ENCODE measurements at regions not wholly inside any gene's neighbourhood (a gene's known extent, or its start where the extent isn't known, plus 50 kb on each side); places are given as distances from the start of the nearest gene placed in this dataset.
A peak's percentile ranks its signal among the peaks of the same experiment; 100 is the strongest.

DNA sequence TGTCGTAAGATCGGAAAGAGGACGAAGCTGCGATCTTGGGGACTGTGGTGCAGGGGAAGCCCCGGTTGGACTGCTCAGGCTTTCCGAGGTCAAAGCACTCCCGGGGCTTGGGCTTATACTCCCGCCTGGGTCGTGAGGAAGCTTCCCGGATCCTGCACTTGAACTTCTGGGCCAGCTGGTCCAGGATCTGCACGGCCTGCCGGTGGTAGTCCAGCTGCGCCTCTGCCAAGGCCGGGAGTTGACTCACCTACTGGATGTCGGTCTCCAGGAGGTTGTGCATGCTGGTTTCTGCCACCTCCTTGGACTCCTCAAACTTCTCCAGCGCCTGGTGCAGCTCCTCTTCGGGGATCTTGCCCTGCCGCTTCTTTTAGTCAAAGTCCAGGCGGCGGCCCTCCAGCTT is 99.2 kb downstream of the KPNA2 start:
- Histone ChIP-seq H3K4me1 (ENCODE audit: control insufficient read depth in 2 of 2, insufficient read depth in 2 of 2, low read length in 1 of 2) (no peaks in the 10 kb centered on the region), H3K4me3 (ENCODE audit: low read depth in 1 of 2, low read length in 2 of 2) (no peak overlapping the region), H3K36me3 (ENCODE audit: control insufficient read depth in 2 of 2, insufficient read depth in 2 of 2, low read length in 1 of 2) (peaks cover 0 to 5% of the 10 kb centered on the region in 2 donors), H3K27ac (ENCODE audit: low read depth in 2 of 2, low read length in 1 of 2) (no peak overlapping the region), H3K9me3 (ENCODE audit: control insufficient read depth in 2 of 2, insufficient read depth in 1 of 2, low read depth in 1 of 2, low read length in 1 of 2) (no peaks in the 10 kb centered on the region), H3K27me3 (ENCODE audit: control insufficient read depth in 1 of 2, insufficient read depth in 2 of 2, low read length in 2 of 2) (no peaks in the 10 kb centered on the region)
- WGBS, 2 donors = 95 to 96% methylated on average over 20 of the region's 20 CpGs

DNA sequence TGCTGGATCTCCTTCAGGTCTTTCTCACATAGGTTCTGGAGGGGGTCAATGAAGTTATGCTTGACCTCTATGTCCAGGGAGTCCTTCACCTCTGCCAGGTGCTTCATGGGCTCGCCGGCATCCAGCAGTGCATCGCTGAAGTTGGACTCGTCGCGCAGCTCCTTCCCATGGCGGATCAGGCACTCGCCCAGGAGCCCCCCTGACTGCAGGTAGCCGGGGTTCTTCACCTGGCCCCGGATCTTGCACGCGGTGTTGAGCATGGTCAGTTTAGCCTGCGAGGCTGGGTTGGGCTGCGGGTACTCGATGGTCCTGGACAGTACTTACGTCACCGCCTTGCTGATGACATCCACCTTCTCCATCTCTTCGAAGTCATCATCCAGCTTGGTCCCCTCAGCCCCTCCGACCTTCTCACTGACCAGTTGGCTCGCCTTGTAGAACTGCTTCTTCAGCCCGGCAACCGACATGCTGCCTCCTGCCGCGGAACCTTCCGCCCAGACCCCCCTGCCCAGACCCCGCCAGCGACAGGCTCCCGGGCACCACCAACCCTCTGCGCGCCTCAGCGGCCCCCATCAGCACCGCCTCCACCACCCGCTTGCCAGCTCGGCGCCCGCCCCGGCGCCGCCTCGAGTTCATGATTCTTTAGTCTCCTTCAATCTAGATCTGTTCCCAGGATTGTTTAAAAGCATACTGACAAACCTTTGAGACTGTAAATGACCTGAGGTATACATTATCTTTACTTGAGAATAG is 99.8 kb downstream of the KPNA2 start:
- Histone ChIP-seq H3K4me1 (ENCODE audit: control insufficient read depth in 2 of 2, insufficient read depth in 2 of 2, low read length in 1 of 2) (no peaks in the 10 kb centered on the region), H3K4me3 (ENCODE audit: low read depth in 1 of 2, low read length in 2 of 2) (no peak overlapping the region), H3K36me3 (ENCODE audit: control insufficient read depth in 2 of 2, insufficient read depth in 2 of 2, low read length in 1 of 2) (peaks cover 0 to 5% of the 10 kb centered on the region in 2 donors), H3K27ac (ENCODE audit: low read depth in 2 of 2, low read length in 1 of 2) (no peak overlapping the region), H3K27me3 (ENCODE audit: control insufficient read depth in 1 of 2, insufficient read depth in 2 of 2, low read length in 2 of 2) (no peaks in the 10 kb centered on the region), H3K9me3 (ENCODE audit: control insufficient read depth in 2 of 2, insufficient read depth in 1 of 2, low read depth in 1 of 2, low read length in 1 of 2) (no peaks in the 10 kb centered on the region)
- 96 to 97% methylated on average over 40 of the region's 40 CpGs for WGBS, 2 donors

DNA sequence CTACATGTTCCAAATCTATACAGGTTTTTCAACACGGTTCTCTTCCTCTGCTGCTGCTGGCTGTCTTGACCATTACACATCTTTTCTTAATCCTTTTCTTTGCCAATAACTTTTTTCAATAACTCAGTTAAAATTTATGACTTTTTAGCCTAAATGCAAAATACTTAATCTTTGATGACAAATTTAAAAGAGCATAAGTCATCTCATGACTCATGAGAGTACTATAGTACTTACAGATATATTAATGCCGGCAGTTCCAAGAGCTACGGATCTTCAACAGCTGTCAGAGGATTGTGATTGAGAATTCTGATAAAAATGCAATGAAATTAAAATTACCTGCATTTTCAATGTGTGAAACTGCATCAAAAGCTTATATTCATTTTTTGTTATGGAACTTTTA is 105.5 kb downstream of the KPNA2 start:
- Histone ChIP-seq H3K36me3 (ENCODE audit: control insufficient read depth in 2 of 2, insufficient read depth in 2 of 2, low read length in 1 of 2) (no peaks in the 10 kb centered on the region), H3K27ac (ENCODE audit: low read depth in 2 of 2, low read length in 1 of 2) (no peak overlapping the region), H3K4me3 (ENCODE audit: low read depth in 1 of 2, low read length in 2 of 2) (no peak overlapping the region), H3K4me1 (ENCODE audit: control insufficient read depth in 2 of 2, insufficient read depth in 2 of 2, low read length in 1 of 2) (no peaks in the 10 kb centered on the region), H3K27me3 (ENCODE audit: control insufficient read depth in 1 of 2, insufficient read depth in 2 of 2, low read length in 2 of 2) (no peaks in the 10 kb centered on the region), H3K9me3 (ENCODE audit: control insufficient read depth in 2 of 2, insufficient read depth in 1 of 2, low read depth in 1 of 2, low read length in 1 of 2) (no peaks in the 10 kb centered on the region)
- WGBS, 2 donors = 69 to 71% methylated on average over 3 of the region's 3 CpGs

DNA sequence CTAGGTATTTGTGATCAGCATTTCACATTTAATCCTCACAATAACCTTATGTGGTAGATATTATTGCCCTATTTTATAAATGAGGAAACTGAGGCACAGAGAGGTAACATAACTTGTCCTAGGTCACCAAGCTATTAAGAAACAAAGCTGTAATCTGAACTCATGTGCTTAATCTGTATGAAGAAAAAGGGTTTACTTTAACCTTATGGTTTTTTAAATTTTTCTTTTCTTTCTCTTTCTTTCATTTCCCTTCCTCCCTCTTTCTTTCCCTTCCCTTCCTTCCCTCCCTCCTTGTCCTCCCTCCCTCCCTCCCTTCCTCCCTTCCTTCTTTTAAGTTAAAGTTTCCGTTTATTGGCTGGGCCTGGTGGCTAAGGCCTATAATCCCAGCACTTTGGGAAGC is 105.2 kb upstream of the AMZ2 start:
- Histone ChIP-seq H3K27ac (ENCODE audit: low read depth in 2 of 2, low read length in 1 of 2) (no peak overlapping the region), H3K9me3 (ENCODE audit: control insufficient read depth in 2 of 2, insufficient read depth in 1 of 2, low read depth in 1 of 2, low read length in 1 of 2) (no peaks in the 10 kb centered on the region), H3K4me3 (ENCODE audit: low read depth in 1 of 2, low read length in 2 of 2) (no peak overlapping the region), H3K36me3 (ENCODE audit: control insufficient read depth in 2 of 2, insufficient read depth in 2 of 2, low read length in 1 of 2) (no peaks in the 10 kb centered on the region), H3K27me3 (ENCODE audit: control insufficient read depth in 1 of 2, insufficient read depth in 2 of 2, low read length in 2 of 2) (no peaks in the 10 kb centered on the region), H3K4me1 (ENCODE audit: control insufficient read depth in 2 of 2, insufficient read depth in 2 of 2, low read length in 1 of 2) (no peaks in the 10 kb centered on the region)
- WGBS, 2 donors = 92 to 93% methylated on average over 1 of the region's 1 CpG

DNA sequence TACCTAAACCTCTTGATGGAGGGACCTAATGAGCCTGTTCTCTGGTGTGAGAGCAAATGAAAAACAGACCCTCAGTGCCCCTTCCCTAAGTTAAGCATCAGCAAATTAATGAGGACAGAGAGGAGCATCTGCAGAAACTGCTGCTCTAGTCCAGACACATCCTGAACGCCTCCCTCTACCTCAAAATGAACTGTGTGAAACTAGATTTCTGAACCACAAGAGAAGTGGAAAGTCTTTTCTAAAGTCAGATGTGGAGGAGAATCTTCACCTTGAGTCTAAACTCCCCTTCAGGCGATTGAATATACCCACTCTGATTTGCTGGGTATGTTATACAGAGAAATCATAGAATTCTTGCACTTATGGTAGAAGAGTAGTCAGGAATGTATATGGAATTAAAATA is 104.4 kb upstream of the AMZ2 start:
- Histone ChIP-seq H3K4me3 (ENCODE audit: low read depth in 1 of 2, low read length in 2 of 2) (no peak overlapping the region), H3K9me3 (ENCODE audit: control insufficient read depth in 2 of 2, insufficient read depth in 1 of 2, low read depth in 1 of 2, low read length in 1 of 2) (no peaks in the 10 kb centered on the region), H3K36me3 (ENCODE audit: control insufficient read depth in 2 of 2, insufficient read depth in 2 of 2, low read length in 1 of 2) (no peaks in the 10 kb centered on the region), H3K27me3 (ENCODE audit: control insufficient read depth in 1 of 2, insufficient read depth in 2 of 2, low read length in 2 of 2) (no peaks in the 10 kb centered on the region), H3K4me1 (ENCODE audit: control insufficient read depth in 2 of 2, insufficient read depth in 2 of 2, low read length in 1 of 2) (no peaks in the 10 kb centered on the region), H3K27ac (ENCODE audit: low read depth in 2 of 2, low read length in 1 of 2) (no peak overlapping the region)
- 79 to 92% methylated on average over 2 of the region's 2 CpGs for WGBS, 2 donors

DNA sequence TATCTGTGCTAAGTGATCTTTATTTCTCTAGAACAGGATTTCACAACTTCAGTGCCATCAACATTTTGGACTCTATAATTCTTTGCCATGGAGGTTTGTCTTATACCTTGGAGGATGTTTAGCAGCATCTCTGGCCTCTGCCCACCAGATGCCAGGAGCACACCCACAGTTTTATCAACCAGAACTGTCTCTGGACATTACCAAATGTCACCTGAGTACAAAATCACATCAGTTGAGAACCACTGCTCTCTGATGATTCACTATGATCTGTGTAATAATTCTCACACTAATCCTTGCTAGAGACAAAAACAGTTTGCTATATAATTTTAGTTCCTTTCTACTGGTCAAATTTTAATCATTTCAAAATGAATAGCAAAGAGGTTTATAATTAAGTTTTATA is 102.8 kb upstream of the AMZ2 start:
- Histone ChIP-seq H3K27ac (ENCODE audit: low read depth in 2 of 2, low read length in 1 of 2) (no peak overlapping the region), H3K4me1 (ENCODE audit: control insufficient read depth in 2 of 2, insufficient read depth in 2 of 2, low read length in 1 of 2) (no peaks in the 10 kb centered on the region), H3K27me3 (ENCODE audit: control insufficient read depth in 1 of 2, insufficient read depth in 2 of 2, low read length in 2 of 2) (no peaks in the 10 kb centered on the region), H3K36me3 (ENCODE audit: control insufficient read depth in 2 of 2, insufficient read depth in 2 of 2, low read length in 1 of 2) (no peaks in the 10 kb centered on the region), H3K4me3 (ENCODE audit: low read depth in 1 of 2, low read length in 2 of 2) (no peak overlapping the region), H3K9me3 (ENCODE audit: control insufficient read depth in 2 of 2, insufficient read depth in 1 of 2, low read depth in 1 of 2, low read length in 1 of 2) (no peaks in the 10 kb centered on the region)

DNA sequence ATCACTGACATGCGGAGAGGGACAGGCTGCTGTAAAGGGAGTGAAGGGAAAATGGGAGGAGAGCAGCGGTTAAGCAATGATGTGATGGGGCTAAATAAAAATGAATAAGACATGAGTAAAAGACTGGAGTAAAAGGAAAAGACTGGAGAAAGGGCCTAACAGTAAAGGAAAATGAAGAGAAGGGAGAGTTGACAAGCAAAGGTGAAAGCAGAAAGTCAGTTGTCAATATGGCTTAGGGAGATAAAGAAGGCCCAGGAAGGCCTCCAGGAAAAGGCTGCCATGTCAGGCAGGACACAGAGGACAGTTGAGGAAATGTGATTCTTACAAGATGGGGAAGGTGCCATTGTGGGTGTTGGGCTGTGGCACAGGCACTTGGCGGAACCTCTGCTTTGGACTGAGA is 98.9 kb upstream of the AMZ2 start:
- no peaks in the 10 kb centered on the region for H3K27me3 ChIP-seq (ENCODE audit: control insufficient read depth in 1 of 2, insufficient read depth in 2 of 2, low read length in 2 of 2)
- H3K4me1 ChIP-seq (ENCODE audit: control insufficient read depth in 2 of 2, insufficient read depth in 2 of 2, low read length in 1 of 2) = no peaks in the 10 kb centered on the region
- no peak overlapping the region for H3K27ac ChIP-seq (ENCODE audit: low read depth in 2 of 2, low read length in 1 of 2)
- no peaks in the 10 kb centered on the region for H3K9me3 ChIP-seq (ENCODE audit: control insufficient read depth in 2 of 2, insufficient read depth in 1 of 2, low read depth in 1 of 2, low read length in 1 of 2)
- no peaks in the 10 kb centered on the region for H3K36me3 ChIP-seq (ENCODE audit: control insufficient read depth in 2 of 2, insufficient read depth in 2 of 2, low read length in 1 of 2)
- H3K4me3 ChIP-seq (ENCODE audit: low read depth in 1 of 2, low read length in 2 of 2) = no peak overlapping the region
- whole genome bisulfite sequencing, 2 donors = 97 to 98% methylated on average over 3 of the region's 3 CpGs

DNA sequence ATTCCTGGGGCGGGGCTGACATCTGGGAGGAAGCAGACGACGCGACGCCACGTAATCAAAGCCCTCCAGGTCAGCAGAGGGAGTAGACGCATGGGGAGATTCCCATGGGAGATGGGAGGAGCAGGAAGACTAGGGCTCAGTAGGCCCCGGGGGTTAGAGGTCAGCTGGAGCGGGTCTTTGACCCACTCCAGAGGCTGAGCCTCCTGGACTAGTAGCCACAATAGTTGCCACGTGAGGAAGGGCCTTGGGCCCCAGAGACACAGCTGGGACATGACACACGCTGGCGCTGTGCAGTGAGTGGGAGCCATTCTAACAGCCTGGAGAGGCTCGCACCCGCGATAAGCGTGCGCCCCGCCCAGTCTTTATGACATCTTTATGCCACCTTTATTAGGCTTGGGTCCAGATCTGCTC is 95.7 kb upstream of the AMZ2 start:
- no peaks in the 10 kb centered on the region for H3K27me3 ChIP-seq (ENCODE audit: control insufficient read depth in 1 of 2, insufficient read depth in 2 of 2, low read length in 2 of 2)
- H3K4me1 ChIP-seq (ENCODE audit: control insufficient read depth in 2 of 2, insufficient read depth in 2 of 2, low read length in 1 of 2) = no peaks in the 10 kb centered on the region
- WGBS, 2 donors = 86 to 93% methylated on average over 18 of the region's 18 CpGs
- H3K9me3 ChIP-seq (ENCODE audit: control insufficient read depth in 2 of 2, insufficient read depth in 1 of 2, low read depth in 1 of 2, low read length in 1 of 2) = no peaks in the 10 kb centered on the region
- H3K27ac ChIP-seq (ENCODE audit: low read depth in 2 of 2, low read length in 1 of 2) = no peak overlapping the region
- no peak overlapping the region for H3K4me3 ChIP-seq (ENCODE audit: low read depth in 1 of 2, low read length in 2 of 2)
- H3K36me3 ChIP-seq (ENCODE audit: control insufficient read depth in 2 of 2, insufficient read depth in 2 of 2, low read length in 1 of 2) = no peaks in the 10 kb centered on the region

DNA sequence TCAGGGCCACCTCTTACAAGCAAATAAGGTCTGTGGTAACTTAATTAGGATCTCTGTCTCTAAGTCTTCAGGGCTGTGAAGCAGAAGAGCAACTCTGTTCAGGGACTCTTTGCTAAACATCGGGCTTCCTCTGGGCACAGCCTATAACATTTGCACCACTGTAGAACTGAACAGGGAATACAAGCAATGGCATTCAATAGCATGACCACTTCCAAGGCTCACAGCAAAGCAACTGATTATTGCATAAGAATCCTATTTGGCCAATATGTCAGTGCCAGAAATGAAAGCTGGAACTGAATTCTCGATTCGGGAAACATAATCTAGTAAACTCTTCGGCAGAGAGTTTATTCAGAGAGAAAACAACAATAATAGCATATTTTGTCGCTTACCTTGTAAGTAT is 92.2 kb upstream of the AMZ2 start:
- Histone ChIP-seq H3K36me3 (ENCODE audit: control insufficient read depth in 2 of 2, insufficient read depth in 2 of 2, low read length in 1 of 2) (no peaks in the 10 kb centered on the region), H3K4me3 (ENCODE audit: low read depth in 1 of 2, low read length in 2 of 2) (no peak overlapping the region), H3K27ac (ENCODE audit: low read depth in 2 of 2, low read length in 1 of 2) (no peak overlapping the region), H3K9me3 (ENCODE audit: control insufficient read depth in 2 of 2, insufficient read depth in 1 of 2, low read depth in 1 of 2, low read length in 1 of 2) (no peaks in the 10 kb centered on the region), H3K27me3 (ENCODE audit: control insufficient read depth in 1 of 2, insufficient read depth in 2 of 2, low read length in 2 of 2) (no peaks in the 10 kb centered on the region), H3K4me1 (ENCODE audit: control insufficient read depth in 2 of 2, insufficient read depth in 2 of 2, low read length in 1 of 2) (no peaks in the 10 kb centered on the region)
- WGBS, 2 donors = 91 to 96% methylated on average over 5 of the region's 5 CpGs

DNA sequence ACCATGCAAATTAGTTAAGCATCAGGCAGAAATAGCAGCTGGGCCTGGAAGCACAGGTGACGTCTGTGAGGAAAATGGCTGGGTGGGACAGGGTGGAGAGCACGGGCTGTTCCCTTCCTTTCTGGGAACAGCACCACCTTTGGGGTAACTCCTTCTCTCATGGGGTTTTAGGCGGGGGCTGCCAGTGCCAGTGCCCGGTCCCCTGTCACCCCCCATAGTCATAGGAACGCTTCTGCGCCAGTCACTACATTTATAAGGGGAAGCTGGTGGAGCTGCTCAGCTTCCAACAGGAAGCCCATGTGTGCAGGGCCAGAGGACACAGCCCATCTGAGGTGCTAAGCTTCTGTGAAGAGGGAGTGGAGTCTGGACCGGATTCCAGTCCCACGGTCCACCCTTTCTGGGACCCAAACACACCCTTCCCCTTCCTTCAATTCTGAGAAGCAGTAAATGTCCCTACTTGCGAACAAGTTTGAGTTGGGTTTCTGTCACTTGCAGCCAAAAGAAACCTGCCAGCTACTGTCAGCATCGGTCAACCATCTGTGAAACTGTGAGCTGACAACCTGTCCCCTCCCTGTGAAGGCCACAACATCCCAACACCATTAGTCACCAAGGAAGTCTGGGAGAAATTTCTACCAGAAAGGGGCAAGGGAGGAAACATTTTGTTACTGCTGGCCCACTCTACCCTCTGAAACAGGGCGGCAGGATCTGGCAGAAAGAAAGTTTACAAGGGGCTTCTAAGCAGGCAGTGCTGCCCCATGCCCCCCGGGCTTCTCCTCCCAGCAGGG is 86.0 kb upstream of the AMZ2 start:
- Histone ChIP-seq H3K36me3 (ENCODE audit: control insufficient read depth in 2 of 2, insufficient read depth in 2 of 2, low read length in 1 of 2) (no peaks in the 10 kb centered on the region), H3K27me3 (ENCODE audit: control insufficient read depth in 1 of 2, insufficient read depth in 2 of 2, low read length in 2 of 2) (no peaks in the 10 kb centered on the region), H3K9me3 (ENCODE audit: control insufficient read depth in 2 of 2, insufficient read depth in 1 of 2, low read depth in 1 of 2, low read length in 1 of 2) (no peaks in the 10 kb centered on the region), H3K4me1 (ENCODE audit: control insufficient read depth in 2 of 2, insufficient read depth in 2 of 2, low read length in 1 of 2) (no peaks in the 10 kb centered on the region), H3K4me3 (ENCODE audit: low read depth in 1 of 2, low read length in 2 of 2) (no peak overlapping the region), H3K27ac (ENCODE audit: low read depth in 2 of 2, low read length in 1 of 2) (peak overlapping the region in 1 of 2 donors; percentile 67)
- WGBS, 2 donors = 74 to 84% methylated on average over 12 of the region's 12 CpGs

Data from esophagus (tissue), 2 donors.